ENCODE measurements at regions not wholly inside any gene's neighbourhood (a gene's known extent, or its start where the extent isn't known, plus 50 kb on each side); places are given as distances from the start of the nearest gene placed in this dataset.

DNA sequence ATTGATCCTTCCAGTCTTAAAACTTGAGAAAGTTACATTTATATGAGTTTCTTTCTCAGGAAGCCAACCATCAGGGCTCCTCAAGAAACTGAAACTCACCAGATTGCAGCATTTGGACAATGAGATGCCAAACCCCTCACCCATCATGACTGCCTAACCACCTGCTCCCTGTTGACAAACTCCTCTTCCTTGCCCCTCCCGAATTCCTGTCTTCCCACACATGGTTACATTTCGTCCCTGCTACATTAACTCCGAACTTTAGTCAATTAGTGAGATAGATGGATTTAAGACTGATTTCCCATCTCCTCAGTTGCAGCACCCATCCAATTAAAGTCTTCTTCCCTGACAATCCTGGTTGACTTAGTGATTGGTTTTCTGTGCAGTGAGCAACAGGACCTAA lies 118.7 kb downstream of the ZNF330 start:
- TF ChIP-seq, protein P1, sequence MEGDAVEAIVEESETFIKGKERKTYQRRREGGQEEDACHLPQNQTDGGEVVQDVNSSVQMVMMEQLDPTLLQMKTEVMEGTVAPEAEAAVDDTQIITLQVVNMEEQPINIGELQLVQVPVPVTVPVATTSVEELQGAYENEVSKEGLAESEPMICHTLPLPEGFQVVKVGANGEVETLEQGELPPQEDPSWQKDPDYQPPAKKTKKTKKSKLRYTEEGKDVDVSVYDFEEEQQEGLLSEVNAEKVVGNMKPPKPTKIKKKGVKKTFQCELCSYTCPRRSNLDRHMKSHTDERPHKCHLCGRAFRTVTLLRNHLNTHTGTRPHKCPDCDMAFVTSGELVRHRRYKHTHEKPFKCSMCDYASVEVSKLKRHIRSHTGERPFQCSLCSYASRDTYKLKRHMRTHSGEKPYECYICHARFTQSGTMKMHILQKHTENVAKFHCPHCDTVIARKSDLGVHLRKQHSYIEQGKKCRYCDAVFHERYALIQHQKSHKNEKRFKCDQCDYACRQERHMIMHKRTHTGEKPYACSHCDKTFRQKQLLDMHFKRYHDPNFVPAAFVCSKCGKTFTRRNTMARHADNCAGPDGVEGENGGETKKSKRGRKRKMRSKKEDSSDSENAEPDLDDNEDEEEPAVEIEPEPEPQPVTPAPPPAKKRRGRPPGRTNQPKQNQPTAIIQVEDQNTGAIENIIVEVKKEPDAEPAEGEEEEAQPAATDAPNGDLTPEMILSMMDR (IDR thresholded peaks at IDR 0.05): no peak
- TF ChIP-seq POLR2A (IDR thresholded peaks at IDR 0.05): no peak
